ENCODE measurements at regions not wholly inside any gene's neighbourhood (a gene's known extent, or its start where the extent isn't known, plus 50 kb on each side); places are given as distances from the start of the nearest gene placed in this dataset.

DNA sequence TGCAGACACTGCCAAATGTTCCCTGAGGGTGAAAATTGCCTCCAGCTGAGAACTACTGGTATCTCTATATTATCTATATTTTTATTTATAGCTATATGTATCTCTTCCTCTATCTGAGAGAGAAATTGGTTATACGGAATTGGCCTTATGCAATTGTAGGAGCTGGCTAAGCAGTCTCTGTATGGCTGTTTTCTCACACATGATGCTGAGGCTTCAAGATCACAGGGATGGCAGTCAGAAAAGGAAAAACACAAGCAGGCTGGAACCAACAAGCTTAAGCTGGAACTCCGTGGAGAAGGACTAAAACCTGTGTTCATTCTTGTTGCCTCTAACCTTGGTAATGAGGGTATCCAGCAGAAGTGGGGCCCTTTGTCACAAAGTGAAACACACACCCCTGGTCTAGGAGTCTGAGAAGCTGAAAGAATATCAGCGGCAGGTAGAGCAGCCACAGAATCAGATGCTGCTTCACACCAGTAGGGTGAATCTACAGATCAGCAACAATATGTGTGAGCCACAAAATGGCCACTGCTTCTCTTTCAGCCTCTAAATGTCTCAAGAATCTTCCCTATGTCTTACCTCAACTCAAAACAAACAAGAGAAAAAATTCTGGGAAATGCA, 166.5 kb upstream of the PPP1R2C start:
- 45% methylated on average over 2 of the region's 3 CpGs; no CpG with 5 or more reads in 1 of the 2 experiments for WGBS, 2 experiments (ENCODE audit: extremely low coverage in 1 of 2, insufficient coverage in 1 of 2, insufficient read length in 1 of 2, insufficient replicate concordance in 2 of 2, low coverage in 1 of 2, low lambda C conversion rate in 2 of 2, missing lambda C conversion rate in 1 of 2)
- no peaks in the 10 kb centered on the region for H3K4me1 ChIP-seq (replicated peaks in 1 of 4; ENCODE audit: control insufficient read depth in 3 of 4, insufficient read depth in 4 of 4, low read length in 3 of 4)
- no peaks in the 10 kb centered on the region for H3K36me3 ChIP-seq (ENCODE audit: control insufficient read depth in 2 of 4, insufficient read depth in 4 of 4, low read length in 3 of 4)
- no peak overlapping the region for H3K4me2 ChIP-seq (ENCODE audit: insufficient read depth in 1 of 2, low read depth in 2 of 2, low read length in 2 of 2)
- H3K18ac ChIP-seq (ENCODE audit: extremely low read depth, low read length): no peak overlapping the region
- H2BK5ac ChIP-seq (ENCODE audit: low read depth, low read length): no peak overlapping the region
- no peak overlapping the region for H2BK12ac ChIP-seq (ENCODE audit: low read depth, low read length)
- no peak overlapping the region for H4K5ac ChIP-seq (ENCODE audit: insufficient read length, low read depth, low read length)
- H4K91ac ChIP-seq (replicated peaks; ENCODE audit: insufficient read length, low read length): no peak overlapping the region
- no peak overlapping the region for H3K23ac ChIP-seq (ENCODE audit: insufficient read length)
- no peaks in the 10 kb centered on the region for H3K79me1 ChIP-seq (ENCODE audit: low read depth, low read length)
- no peak overlapping the region for H4K8ac ChIP-seq (ENCODE audit: extremely low read depth, insufficient read depth, low read length)
- H3K4ac ChIP-seq (replicated peaks; ENCODE audit: insufficient read length, low read depth, low read length): no peak overlapping the region
- no peaks in the 10 kb centered on the region for H3K79me2 ChIP-seq (ENCODE audit: control insufficient read depth in 1 of 2, insufficient read depth in 2 of 2, low read length in 2 of 2)
- ChIA-PET POLR2A (ENCODE audit: partially characterized antibody) (no interaction called here), CTCF (ENCODE audit: partially characterized antibody) (no interaction called here)
- H2BK20ac ChIP-seq (ENCODE audit: low read length): no peak overlapping the region
- H2BK15ac ChIP-seq (ENCODE audit: low read length): no peak overlapping the region
- FAIRE-seq (no peak), DNase-seq (ENCODE audit: low read depth in 1 of 2, low spot score in 2 of 2) (no peak)
- H3K27ac ChIP-seq (ENCODE audit: low read depth, low read length): no peak overlapping the region
- no peak overlapping the region for H2BK120ac ChIP-seq (replicated peaks; ENCODE audit: low read depth, low read length)
- H3K9ac ChIP-seq (replicated peaks in 1 of 4; ENCODE audit: extremely low read depth in 1 of 4, low read depth in 3 of 4, low read length in 3 of 4): no peak overlapping the region
- no peaks in the 10 kb centered on the region for H4K20me1 ChIP-seq (replicated peaks in 1 of 2; ENCODE audit: control insufficient read depth in 1 of 2, insufficient read depth in 2 of 2, low read length in 2 of 2)
- H3K14ac ChIP-seq (ENCODE audit: insufficient read length): no peak overlapping the region
- no peak overlapping the region for H2AK5ac ChIP-seq (ENCODE audit: low read depth, low read length)
- H3K23me2 ChIP-seq (ENCODE audit: low read depth, low read length): no peaks in the 10 kb centered on the region
- TF ChIP-seq, protein P1, sequence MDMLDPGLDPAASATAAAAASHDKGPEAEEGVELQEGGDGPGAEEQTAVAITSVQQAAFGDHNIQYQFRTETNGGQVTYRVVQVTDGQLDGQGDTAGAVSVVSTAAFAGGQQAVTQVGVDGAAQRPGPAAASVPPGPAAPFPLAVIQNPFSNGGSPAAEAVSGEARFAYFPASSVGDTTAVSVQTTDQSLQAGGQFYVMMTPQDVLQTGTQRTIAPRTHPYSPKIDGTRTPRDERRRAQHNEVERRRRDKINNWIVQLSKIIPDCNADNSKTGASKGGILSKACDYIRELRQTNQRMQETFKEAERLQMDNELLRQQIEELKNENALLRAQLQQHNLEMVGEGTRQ (IDR thresholded peaks at IDR 0.05; ENCODE audit: low read length): no peak
- TF ChIP-seq CHD2 (IDR thresholded peaks at IDR 0.05; ENCODE audit: low read length) (no peak), CTBP2 (IDR thresholded peaks at IDR 0.05; ENCODE audit: borderline replicate concordance, insufficient read depth, insufficient read length, low read length) (no peak), SRF (IDR thresholded peaks at IDR 0.05; ENCODE audit: low read depth, low read length) (no peak), EP300 (IDR thresholded peaks at IDR 0.05; ENCODE audit: borderline replicate concordance in 1 of 2, low read depth in 2 of 2, low read length in 2 of 2) (no peak), RXRA (IDR thresholded peaks at IDR 0.05; ENCODE audit: insufficient read depth, low read depth, low read length) (no peak), GABPA (IDR thresholded peaks at IDR 0.05; ENCODE audit: borderline replicate concordance, insufficient read depth, low read length) (no peak), KDM1A (IDR thresholded peaks at IDR 0.05; ENCODE audit: borderline replicate concordance, low read length) (no peak), TEAD4 (IDR thresholded peaks at IDR 0.05; ENCODE audit: low read depth, low read length) (no peak), JUN (IDR thresholded peaks at IDR 0.05; ENCODE audit: low read depth, low read length) (no peak), KDM4A (IDR thresholded peaks at IDR 0.05; ENCODE audit: low read depth, low read length, severe bottlenecking) (no peak), EGR1 (IDR thresholded peaks at IDR 0.05; ENCODE audit: borderline replicate concordance, low read depth, low read length) (no peak), SIN3A (conservative IDR thresholded peaks at IDR 0.05 in 1 of 2, IDR thresholded peaks at IDR 0.05 in 1 of 2; ENCODE audit: low read depth in 1 of 2, low read length in 2 of 2) (no peak)
- H3K27me3 ChIP-seq (replicated peaks in 1 of 4; ENCODE audit: control insufficient read depth in 3 of 4, extremely low read depth in 1 of 4, insufficient read depth in 3 of 4, low read length in 3 of 4): no peaks in the 10 kb centered on the region
- no peak overlapping the region for H2AFZ ChIP-seq (ENCODE audit: low read length)
- no peak overlapping the region for H3K56ac ChIP-seq (replicated peaks; ENCODE audit: insufficient read length, low read depth, low read length)
- no peak overlapping the region for H3K4me3 ChIP-seq (ENCODE audit: extremely low read depth in 1 of 4, insufficient read depth in 2 of 4, low read depth in 3 of 4, low read length in 4 of 4)
- H3K9me3 ChIP-seq (ENCODE audit: insufficient read depth in 2 of 2, low read depth in 1 of 2, low read length in 1 of 2): no peaks in the 10 kb centered on the region
